ENCODE measurements at regions not wholly inside any gene's neighbourhood (a gene's known extent, or its start where the extent isn't known, plus 50 kb on each side); places are given as distances from the start of the nearest gene placed in this dataset.
A peak's percentile ranks its signal among the peaks of the same experiment; 100 is the strongest.

- no peak for TF ChIP-seq POLR2A (IDR thresholded peaks at IDR 0.05)
- TF ChIP-seq POLR2AphosphoS5 (IDR thresholded peaks at IDR 0.05): no peak
- TF ChIP-seq EP300 (IDR thresholded peaks at IDR 0.05): no peak
- TF ChIP-seq CTCF (IDR thresholded peaks at IDR 0.05): no peak
- 80% methylated on average over 1 of the region's 6 CpGs; no CpG with 5 or more reads in 1 of the 2 donors for WGBS, 2 donors (ENCODE audit: low coverage in 1 of 2)
- Histone ChIP-seq H3K27ac (no peak overlapping the region), H3K4me3 (no peak overlapping the region), H3K9me3 (no peaks in the 10 kb centered on the region), H3K4me1 (no peaks in the 10 kb centered on the region), H3K27me3 (peaks cover 85% of the 10 kb centered on the region), H3K36me3 (no peaks in the 10 kb centered on the region)
- ATAC-seq: no peak
Measured at GRCh38 chr3:10753964-10754363, 62.1 kb upstream of the SLC6A11 start.

DNA sequence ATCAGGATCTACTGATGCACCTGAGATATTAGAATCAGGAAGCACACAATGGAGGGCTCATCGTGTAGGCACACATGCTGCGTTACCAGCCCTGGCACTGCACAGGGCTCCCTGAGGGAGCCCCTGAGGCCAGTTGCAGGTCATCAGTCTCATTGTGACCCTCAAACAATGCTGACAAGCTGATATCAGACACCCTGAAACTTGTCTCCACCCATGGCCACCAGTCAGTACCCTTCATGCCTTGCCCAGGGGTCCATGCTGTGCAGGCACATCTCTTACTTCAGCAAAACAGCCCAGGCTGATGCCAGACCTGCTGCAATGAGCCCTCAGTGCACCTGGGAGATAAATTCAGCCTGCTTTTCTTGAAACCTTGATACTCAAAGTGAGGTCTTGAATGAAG lies 59.5 kb upstream of the SLC6A11 start:
- ATAC-seq: no peak
- H3K4me3 ChIP-seq: no peak overlapping the region
- no peaks in the 10 kb centered on the region for H3K9me3 ChIP-seq
- H3K36me3 ChIP-seq: no peaks in the 10 kb centered on the region
- no peaks in the 10 kb centered on the region for H3K4me1 ChIP-seq
- no peak for TF ChIP-seq POLR2AphosphoS5 (IDR thresholded peaks at IDR 0.05)
- TF ChIP-seq EP300 (IDR thresholded peaks at IDR 0.05): no peak
- TF ChIP-seq POLR2A (IDR thresholded peaks at IDR 0.05): no peak
- H3K27ac ChIP-seq: no peak overlapping the region
- 81% methylated on average over 2 of the region's 2 CpGs; no CpG with 5 or more reads in 1 of the 2 donors for WGBS, 2 donors (ENCODE audit: low coverage in 1 of 2)
- H3K27me3 ChIP-seq: peaks cover 85% of the 10 kb centered on the region

GRCh38 chr3:10757021-10757820 lies 58.8 kb upstream of the SLC6A11 start:
- TF ChIP-seq EP300 (IDR thresholded peaks at IDR 0.05) (no peak), CTCF (IDR thresholded peaks at IDR 0.05) (no peak), POLR2AphosphoS5 (IDR thresholded peaks at IDR 0.05) (no peak), POLR2A (IDR thresholded peaks at IDR 0.05) (no peak)

DNA sequence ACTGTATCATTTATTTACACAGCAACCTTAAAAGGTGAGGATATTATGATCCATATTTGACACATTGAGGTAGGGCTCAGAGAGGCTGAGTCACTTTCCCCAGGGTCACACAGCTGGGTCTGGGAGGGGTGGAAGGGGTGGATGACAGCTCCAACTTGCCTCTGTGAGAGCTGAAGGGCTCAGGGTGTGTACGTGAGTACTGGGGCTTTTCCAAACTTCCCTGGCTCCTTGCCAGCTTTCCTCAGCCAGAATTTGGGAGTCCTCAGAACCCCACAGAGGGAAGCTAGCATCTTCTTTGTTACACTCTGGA lies 58.3 kb upstream of the SLC6A11 start:
- Histone ChIP-seq H3K36me3 (no peaks in the 10 kb centered on the region), H3K4me3 (no peak overlapping the region), H3K9me3 (no peaks in the 10 kb centered on the region), H3K4me1 (no peaks in the 10 kb centered on the region), H3K27ac (no peak overlapping the region), H3K27me3 (peaks cover 76% of the 10 kb centered on the region)
- TF ChIP-seq POLR2A (IDR thresholded peaks at IDR 0.05) (no peak), EP300 (IDR thresholded peaks at IDR 0.05) (no peak), CTCF (IDR thresholded peaks at IDR 0.05) (no peak), POLR2AphosphoS5 (IDR thresholded peaks at IDR 0.05) (no peak)
- no peak for ATAC-seq
- WGBS, 2 donors (ENCODE audit: low coverage in 1 of 2): 0% methylated on average over 1 of the region's 1 CpG; no CpG with 5 or more reads in 1 of the 2 donors

More at GRCh38 chr3:10757021-10757820, 58.8 kb upstream of the SLC6A11 start:
- H3K9me3 ChIP-seq: no peaks in the 10 kb centered on the region
- H3K4me3 ChIP-seq: no peak overlapping the region
- H3K36me3 ChIP-seq: no peaks in the 10 kb centered on the region
- no peak overlapping the region for H3K27ac ChIP-seq
- H3K27me3 ChIP-seq: peaks cover 80% of the 10 kb centered on the region
- H3K4me1 ChIP-seq: no peaks in the 10 kb centered on the region
- 28 to 42% methylated on average over 6 of the region's 10 CpGs for WGBS, 2 donors (ENCODE audit: low coverage in 1 of 2)
- ATAC-seq: no peak

DNA sequence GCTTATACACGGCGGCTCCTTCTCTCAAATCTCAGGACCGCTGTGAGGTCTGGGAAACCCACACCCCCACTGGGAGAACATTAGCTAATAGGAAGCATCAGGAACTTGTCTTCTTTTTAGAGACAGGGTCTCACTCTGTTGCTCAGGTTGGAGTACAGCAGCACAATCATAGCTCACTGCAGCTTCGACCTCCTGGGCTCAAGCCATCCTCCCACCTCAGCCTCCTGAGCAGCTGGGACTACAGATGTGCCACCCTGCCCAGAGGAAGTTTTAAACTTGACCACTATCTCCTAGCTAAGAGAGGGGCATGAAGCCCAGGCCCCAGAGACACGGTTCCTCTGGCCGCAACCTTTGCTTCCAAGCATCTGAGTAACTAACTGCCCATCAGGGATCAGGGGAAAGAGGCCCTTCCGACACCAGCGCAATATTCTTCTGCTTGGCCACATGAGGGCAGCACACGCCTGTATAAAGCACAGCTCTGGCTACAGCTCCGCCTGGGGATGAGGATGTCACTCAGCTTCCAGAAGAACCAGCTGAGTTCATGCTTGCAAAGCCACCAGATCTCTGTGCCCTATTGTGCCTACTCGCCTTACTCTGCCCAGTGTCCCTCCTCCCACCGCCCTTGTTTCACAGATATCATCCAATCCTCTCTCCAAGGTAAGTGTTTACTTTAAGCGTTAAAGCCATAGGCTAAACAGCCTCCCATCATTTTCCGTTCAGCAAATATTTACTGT lies 57.6 kb upstream of the SLC6A11 start:
- no peaks in the 10 kb centered on the region for H3K9me3 ChIP-seq
- peak in 3 of 4 experiments; percentile 48 to 68 (median 66) for TF ChIP-seq CTCF (IDR thresholded peaks at IDR 0.05)
- no peak for TF ChIP-seq EP300 (IDR thresholded peaks at IDR 0.05)
- no peak for TF ChIP-seq POLR2A (IDR thresholded peaks at IDR 0.05)
- TF ChIP-seq POLR2AphosphoS5 (IDR thresholded peaks at IDR 0.05): no peak
- H3K27ac ChIP-seq: no peak overlapping the region
- no peaks in the 10 kb centered on the region for H3K4me1 ChIP-seq
- ATAC-seq: peak; percentile 72
- no peaks in the 10 kb centered on the region for H3K36me3 ChIP-seq
- 23 to 46% methylated on average over 8 of the region's 14 CpGs for WGBS, 2 donors (ENCODE audit: low coverage in 1 of 2)
- peaks cover 76% of the 10 kb centered on the region for H3K27me3 ChIP-seq
- H3K4me3 ChIP-seq: no peak overlapping the region

Data from gastroesophageal sphincter (tissue), 4 donors.